ENCODE measurements at regions not wholly inside any gene's neighbourhood (a gene's known extent, or its start where the extent isn't known, plus 50 kb on each side); places are given as distances from the start of the nearest gene placed in this dataset.
"Not testable (repeated sequence)": the region's sequence is repeated elsewhere in the genome, so short reads cannot be mapped to it uniquely, and the experiment has no call there.

GRCh38 chr5:100379254-100379858 lies 155.8 kb upstream of the FAM174A start:
- not testable (repeated sequence) for DNase-seq

- not testable (repeated sequence) for DNase-seq
Measured at GRCh38 chr5:100364757-100365478, 170.3 kb upstream of the FAM174A start.

- DNase-seq, result not testable (repeated sequence)
Measured at GRCh38 chr5:100364343-100364742, 170.8 kb upstream of the FAM174A start.

GRCh38 chr5:100359998-100360397 lies 175.2 kb upstream of the FAM174A start:
- DNase-seq, result not testable (repeated sequence)

GRCh38 chr5:100346269-100346668 lies 188.9 kb upstream of the FAM174A start:
- not testable (repeated sequence) for DNase-seq

GRCh38 chr5:100341485-100341884 lies 193.7 kb upstream of the FAM174A start:
- not testable (repeated sequence) for DNase-seq

- no peak for DNase-seq
Measured at GRCh38 chr5:100322483-100322882, 212.7 kb upstream of the FAM174A start.

GRCh38 chr5:100319885-100320284 lies 215.3 kb upstream of the FAM174A start:
- no peak for DNase-seq

- no peak for DNase-seq
Measured at GRCh38 chr5:100313657-100314056, 221.5 kb upstream of the FAM174A start.

- no peak for DNase-seq
Measured at GRCh38 chr5:100311806-100312205, 223.4 kb upstream of the FAM174A start.

GRCh38 chr5:100306000-100306399 lies 229.2 kb upstream of the FAM174A start:
- DNase-seq, result no peak

- no peak for DNase-seq
Measured at GRCh38 chr5:100303216-100303615, 232.0 kb upstream of the FAM174A start.

GRCh38 chr5:100299261-100299660 lies 235.9 kb upstream of the FAM174A start:
- no peak for DNase-seq

- DNase-seq, result no peak
Measured at GRCh38 chr5:100276071-100276470, 259.1 kb upstream of the FAM174A start.

- no peak for DNase-seq
Measured at GRCh38 chr5:100275631-100276030, 259.5 kb upstream of the FAM174A start.

- DNase-seq, result no peak
Measured at GRCh38 chr5:100273846-100274580, 261.2 kb upstream of the FAM174A start.

GRCh38 chr5:100270023-100270771 lies 265.0 kb upstream of the FAM174A start:
- no peak for DNase-seq

GRCh38 chr5:100260968-100261367 lies 274.2 kb upstream of the FAM174A start:
- DNase-seq, result no peak

- no peak for DNase-seq
Measured at GRCh38 chr5:100252944-100253343, 282.2 kb upstream of the FAM174A start.

GRCh38 chr5:100252037-100252436 lies 283.1 kb upstream of the FAM174A start:
- DNase-seq, result no peak

- no peak for DNase-seq
Measured at GRCh38 chr5:100249884-100250269, 285.3 kb upstream of the FAM174A start.

- no peak for DNase-seq
Measured at GRCh38 chr5:100249211-100249883, 285.8 kb upstream of the FAM174A start.

GRCh38 chr5:100232736-100233135 lies 302.4 kb upstream of the FAM174A start:
- no peak for DNase-seq
